AG10803 (cell line): ENCODE measurements at regions not wholly inside any gene's neighbourhood (a gene's known extent, or its start where the extent isn't known, plus 50 kb on each side); places are given as distances from the start of the nearest gene placed in this dataset.
A peak's percentile ranks its signal among the peaks of the same experiment; 100 is the strongest.
"Not testable (repeated sequence)": the region's sequence is repeated elsewhere in the genome, so short reads cannot be mapped to it uniquely, and the experiment has no call there.

Experiments used
- DNase-seq: peaks from one replicate; pipeline ENCODE4 v3.0.0; 2010; ENCODE audit warnings: low read depth
- H3K4me3 ChIP-seq: 2 replicates; pipeline ENCODE4 v1.5.1; 2011; ENCODE audit warnings: mild to moderate bottlenecking, low read length, control low read depth
- CTCF ChIP-seq: conservative IDR thresholded peaks from 2 replicates; pipeline ENCODE4 v1.5.1; 2011; ENCODE audit warnings: mild to moderate bottlenecking, low read length, control low read depth, inconsistent platforms

DNA sequence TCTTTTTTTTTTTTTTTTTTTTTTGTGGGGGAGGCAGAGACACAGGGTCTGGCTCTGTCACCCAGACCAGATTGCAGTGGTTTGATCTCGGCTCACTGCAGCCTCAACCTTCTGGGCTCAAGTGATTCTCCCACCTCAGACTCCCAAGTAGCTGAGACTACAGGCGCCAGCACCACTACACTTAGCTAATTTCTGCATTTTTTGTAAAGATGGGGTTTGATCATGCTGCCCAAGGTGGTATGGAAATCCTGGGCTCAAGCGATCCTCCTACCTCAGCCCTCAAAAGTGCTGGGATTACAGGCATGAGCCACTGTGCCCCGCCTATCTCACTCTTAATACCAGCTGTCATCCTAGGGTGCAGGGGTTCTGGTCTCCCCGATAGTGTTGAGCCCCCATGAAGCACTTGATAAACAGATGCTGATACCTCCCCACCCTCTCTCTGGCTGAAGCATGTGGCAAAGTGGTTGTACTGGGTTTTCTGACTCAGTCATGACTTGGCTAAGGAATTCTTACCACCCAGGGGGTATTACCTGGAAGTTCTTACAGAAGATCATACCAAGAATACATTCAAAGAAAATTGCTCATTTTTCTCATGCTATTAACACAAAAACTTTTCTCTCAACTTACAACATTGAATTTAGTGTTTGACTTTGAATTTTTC is 110.2 kb upstream of the DAPK1 start:
- no peak for TF ChIP-seq CTCF
- peak; percentile 9 for DNase-seq
- H3K4me3 ChIP-seq = no peak overlapping the region

- H3K4me3 ChIP-seq, DNase-seq: not testable (repeated sequence)
These were observed 109.0 kb upstream of the DAPK1 start for GRCh38 chr9:87388708-87389107.

GRCh38 chr9:87389936-87390335 is 107.7 kb upstream of the DAPK1 start:
- TF ChIP-seq CTCF = no peak
- peak; percentile 8 for DNase-seq

DNA sequence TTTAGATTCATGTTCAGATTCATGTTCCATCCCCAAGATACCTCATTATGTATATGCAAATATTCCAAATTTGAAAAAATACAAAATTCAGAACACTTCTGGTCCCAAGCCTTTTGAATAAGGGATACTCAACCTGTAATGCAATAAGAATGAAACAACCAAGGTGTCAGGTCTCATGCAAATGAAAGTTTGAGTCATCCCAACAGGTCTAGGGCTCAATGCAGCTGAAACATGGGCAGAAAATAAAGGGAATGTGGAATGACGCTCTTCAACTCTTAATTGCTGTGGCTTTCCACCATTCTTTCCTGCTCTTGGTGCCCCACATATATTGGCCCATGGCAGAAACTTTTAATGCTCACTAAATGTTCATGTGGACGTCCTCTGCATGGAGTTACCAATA is 107.3 kb upstream of the DAPK1 start:
- no peak overlapping the region for H3K4me3 ChIP-seq
- TF ChIP-seq CTCF = no peak
- no peak for DNase-seq

More at GRCh38 chr9:87389936-87390335, 107.7 kb upstream of the DAPK1 start:
- H3K4me3 ChIP-seq = no peak overlapping the region

GRCh38 chr9:87392086-87392485 is 105.6 kb upstream of the DAPK1 start:
- DNase-seq = no peak
- TF ChIP-seq CTCF = no peak

DNA sequence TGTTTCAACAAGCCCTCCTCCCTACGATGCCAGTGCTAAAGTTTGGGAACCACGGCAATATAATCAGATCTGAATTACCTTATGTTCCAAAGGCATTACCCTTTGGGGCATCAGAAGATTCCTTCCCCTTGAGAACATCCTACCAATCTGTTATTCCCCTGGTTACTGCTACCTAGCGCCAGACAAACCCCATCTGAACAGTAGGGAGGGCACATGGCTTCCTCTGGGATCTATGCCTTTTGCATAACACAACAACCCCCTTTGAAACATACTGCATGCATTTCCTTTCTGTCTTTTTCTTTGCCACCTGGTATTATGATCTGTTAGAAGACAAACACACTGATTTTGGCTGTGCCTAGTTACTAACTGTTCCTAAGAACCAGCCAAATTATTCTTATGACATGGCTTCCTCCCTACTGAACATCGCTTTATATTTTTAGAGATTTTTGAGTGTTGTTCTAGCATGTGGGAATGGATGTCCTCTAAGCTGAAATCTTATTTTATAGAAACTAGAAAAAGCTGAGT is 103.9 kb upstream of the DAPK1 start:
- no peak overlapping the region for H3K4me3 ChIP-seq
- DNase-seq = no peak
- no peak for TF ChIP-seq CTCF

More at GRCh38 chr9:87392086-87392485, 105.6 kb upstream of the DAPK1 start:
- no peak overlapping the region for H3K4me3 ChIP-seq

DNA sequence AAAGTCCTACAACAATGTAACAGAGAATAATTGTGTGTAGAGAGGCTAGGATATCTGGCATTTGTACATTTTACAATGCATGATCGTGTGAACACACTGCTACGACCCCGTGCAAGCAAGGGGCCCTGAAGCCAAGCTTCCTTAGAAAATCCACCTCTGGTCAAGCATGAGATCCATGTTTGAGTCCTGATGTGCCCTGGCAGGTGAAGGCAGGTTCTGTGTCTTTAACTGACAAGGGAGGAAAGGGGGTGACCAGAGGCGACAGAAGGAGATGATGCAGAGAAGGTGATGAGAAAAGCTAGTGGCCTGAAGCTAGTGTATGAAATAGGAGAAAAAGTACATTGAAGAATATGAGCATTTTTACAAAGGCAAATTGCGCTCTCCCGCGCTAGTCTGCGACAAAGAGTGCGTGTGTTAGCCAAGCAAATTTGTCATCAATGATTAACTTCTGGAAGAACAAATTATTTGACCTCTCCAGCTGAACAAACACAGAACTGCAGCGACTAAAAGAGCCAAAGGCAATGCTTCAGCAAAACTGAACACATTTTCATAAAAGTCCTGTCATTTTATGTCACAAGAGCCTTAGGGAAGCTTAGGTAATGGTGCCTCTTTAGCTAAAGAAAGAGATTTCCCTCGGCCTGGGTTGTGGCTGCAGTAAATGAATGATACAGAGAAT is 101.7 kb upstream of the DAPK1 start:
- no peak for DNase-seq
- TF ChIP-seq CTCF = no peak
- no peak overlapping the region for H3K4me3 ChIP-seq
